HEK293 (cell line): ENCODE measurements at regions not wholly inside any gene's neighbourhood (a gene's known extent, or its start where the extent isn't known, plus 50 kb on each side); places are given as distances from the start of the nearest gene placed in this dataset.

ENCODE experiments used
- CTCF ChIA-PET: fragments of 350-600 bp; formaldehyde crosslinking; extraction: SDS; loops from one replicate; lab custom pipeline; 2021; ENCODE audit warnings: antibody characterized with exemption; lab: Yijun Ruan, JAX
- POLR2A ChIA-PET: fragments of 300-600 bp; formaldehyde crosslinking; extraction: SDS; loops from one replicate; lab custom pipeline; 2020; ENCODE audit warnings: antibody characterized with exemption, inconsistent platforms; lab: Yijun Ruan, JAX
- H3K27ac ChIP-seq: fragments of 200-500 bp; sonication (Bioruptor generic); 2 replicates; pipeline ENCODE4 v1.5.1; 2014; ENCODE audit warnings: low read depth, low read length, control low read depth, inconsistent platforms; ENCODE audit errors: extremely low read depth
- H3K36me3 ChIP-seq, 2 experiments: fragments of 200-500 bp in 1 of 2; sonication (Bioruptor generic) in 1 of 2; 1 replicate in 1 of 2; 2 replicates in 1 of 2; pipeline ENCODE4 v1.5.1; 2014 to 2017; ENCODE audit warnings: inconsistent platforms in 2 of 2, low read length in 2 of 2; ENCODE audit not compliant: control insufficient read depth in 2 of 2, insufficient read depth in 1 of 2
- H3K4me1 ChIP-seq: fragments of 200-500 bp; sonication (Bioruptor generic); 2 replicates; pipeline ENCODE4 v1.5.1; 2014; ENCODE audit warnings: mild to moderate bottlenecking, low read length, inconsistent platforms; ENCODE audit not compliant: control insufficient read depth, insufficient read depth
- H3K4me3 ChIP-seq: 2 replicates; pipeline ENCODE4 v1.5.1; 2011; ENCODE audit warnings: low read depth, mild to moderate bottlenecking, control low read depth, low read length, moderate library complexity
- H3K9me3 ChIP-seq: fragments of 200-500 bp; sonication (Bioruptor generic); 2 replicates; pipeline ENCODE4 v1.5.1; 2014; ENCODE audit warnings: low read depth, low read length, inconsistent platforms; ENCODE audit not compliant: control insufficient read depth, insufficient read depth
- GFI1B ChIP-seq: fragments of 450-650 bp; formaldehyde crosslinking; IDR thresholded peaks from 2 replicates; pipeline ENCODE4 v1.5.1; 2016; ENCODE audit warnings: missing biosample characterization, missing genetic modification characterization
- HIC1 ChIP-seq: fragments of 450-650 bp; formaldehyde crosslinking; IDR thresholded peaks from 2 replicates; pipeline ENCODE4 v1.5.1; 2016; ENCODE audit warnings: missing biosample characterization, missing genetic modification characterization
- KLF10 ChIP-seq: fragments of 450-650 bp; IDR thresholded peaks from 2 replicates; pipeline ENCODE4 v1.5.1; 2018; ENCODE audit warnings: missing biosample characterization, mild to moderate bottlenecking, missing genetic modification characterization
- KLF7 ChIP-seq: fragments of 450-650 bp; formaldehyde crosslinking; IDR thresholded peaks from 2 replicates; pipeline ENCODE4 v1.5.1; 2016; ENCODE audit warnings: missing biosample characterization, missing genetic modification characterization, borderline replicate concordance
- MZF1 ChIP-seq: fragments of 450-650 bp; formaldehyde crosslinking; IDR thresholded peaks from 2 replicates; pipeline ENCODE4 v1.5.1; 2017; ENCODE audit warnings: missing biosample characterization, missing genetic modification characterization, borderline replicate concordance
- PATZ1 ChIP-seq: fragments of 450-650 bp; formaldehyde crosslinking; IDR thresholded peaks from 2 replicates; pipeline ENCODE4 v1.5.1; 2016; ENCODE audit warnings: missing biosample characterization, missing genetic modification characterization
- PBX3 ChIP-seq: sonication (generic); formaldehyde crosslinking; IDR thresholded peaks from 2 replicates; pipeline ENCODE4 v1.8.1; 2022; ENCODE audit warnings: mild to moderate bottlenecking, moderate library complexity, missing genetic modification reagents
- REPIN1 ChIP-seq: fragments of 450-650 bp; formaldehyde crosslinking; IDR thresholded peaks from 2 replicates; pipeline ENCODE4 v1.5.1; 2017; ENCODE audit warnings: missing biosample characterization, missing genetic modification characterization, low read depth
- TCF7L2 ChIP-seq: IDR thresholded peaks from 2 replicates; pipeline ENCODE4 v1.6.1; 2011; ENCODE audit warnings: low read depth, mild to moderate bottlenecking, inconsistent platforms, low read length, moderate library complexity, borderline replicate concordance
- ZBTB26 ChIP-seq: fragments of 450-650 bp; formaldehyde crosslinking; optimal IDR thresholded peaks from 2 replicates; pipeline ENCODE3; 2016; ENCODE audit warnings: missing biosample characterization, mild to moderate bottlenecking, missing genetic modification characterization
- ZEB2 ChIP-seq: fragments of 450-650 bp; formaldehyde crosslinking; IDR thresholded peaks from 2 replicates; pipeline ENCODE4 v1.5.1; 2016; ENCODE audit warnings: missing biosample characterization, missing genetic modification characterization
- ZNF311 ChIP-seq: fragments of 450-650 bp; formaldehyde crosslinking; IDR thresholded peaks from 2 replicates; pipeline ENCODE4 v1.5.1; 2017; ENCODE audit warnings: missing biosample characterization, missing genetic modification characterization, borderline replicate concordance
- ZNF335 ChIP-seq: fragments of 450-650 bp; formaldehyde crosslinking; conservative IDR thresholded peaks from 2 replicates; pipeline ENCODE4 v1.5.1; 2016; ENCODE audit warnings: missing biosample characterization, missing genetic modification characterization
- ZNF621 ChIP-seq: fragments of 450-650 bp; formaldehyde crosslinking; IDR thresholded peaks from 2 replicates; pipeline ENCODE4 v1.5.1; 2017; ENCODE audit warnings: missing biosample characterization, missing genetic modification characterization
- ZNF626 ChIP-seq: fragments of 450-650 bp; sonication (Bioruptor Pico); formaldehyde crosslinking; IDR thresholded peaks from 2 replicates; pipeline ENCODE4 v1.5.1; 2018; ENCODE audit warnings: missing biosample characterization, missing genetic modification characterization, inconsistent platforms
- ZNF791 ChIP-seq: fragments of 450-650 bp; formaldehyde crosslinking; IDR thresholded peaks from 2 replicates; pipeline ENCODE4 v1.5.1; 2016; ENCODE audit warnings: missing biosample characterization, missing genetic modification characterization

GRCh38 chr5:159527546-159528254 is 197.4 kb upstream of the IL12B start (continued):
- TF ChIP-seq PBX3 (CRISPR knock-in tag) (no peak), MZF1 (no peak), HIC1 (tag by site-specific recombination) (no peak), ZNF621 (tag by site-specific recombination) (no peak), ZNF791 (tag by site-specific recombination) (no peak), KLF10 (tag by site-specific recombination) (no peak), ZNF335 (tag by site-specific recombination) (no peak)

GRCh38 chr5:159531554-159532105 is 201.3 kb upstream of the IL12B start:
- Histone ChIP-seq H3K4me3 (no peak overlapping the region), H3K36me3 (no peaks in the 10 kb centered on the region), H3K9me3 (no peaks in the 10 kb centered on the region), H3K27ac (no peak overlapping the region), H3K4me1 (no peaks in the 10 kb centered on the region)
- TF ChIP-seq ZNF626 (no peak), KLF7 (tag by site-specific recombination) (no peak), REPIN1 (no peak), TCF7L2 (no peak), PBX3 (CRISPR knock-in tag) (no peak), ZBTB26 (no peak), GFI1B (tag by site-specific recombination) (no peak), PATZ1 (tag by site-specific recombination) (no peak), ZNF311 (tag by site-specific recombination) (no peak), ZEB2 (tag by site-specific recombination) (no peak)
- POLR2A ChIA-PET = no interaction called here
- CTCF ChIA-PET = interaction anchor here (1.8 kb wide), 1 partner anchor 16 kb away, joined by 6 read pairs; no protein-coding TSS in a partner anchor
